ENCODE measurements at regions not wholly inside any gene's neighbourhood (a gene's known extent, or its start where the extent isn't known, plus 50 kb on each side); places are given as distances from the start of the nearest gene placed in this dataset.

GRCh38 chr12:115504306-115505290 is 772.9 kb downstream of the MED13L start:
- TF ChIP-seq EZH2phosphoT487 (IDR thresholded peaks at IDR 0.05; ENCODE audit: insufficient read depth, low read depth) (no peak), EZH2 (IDR thresholded peaks at IDR 0.05; ENCODE audit: insufficient read depth, poor library complexity, severe bottlenecking) (no peak)

Data from GM23248 (cell line).